ENCODE measurements at regions not wholly inside any gene's neighbourhood (a gene's known extent, or its start where the extent isn't known, plus 50 kb on each side); places are given as distances from the start of the nearest gene placed in this dataset.

GRCh38 chr1:198423673-198424072, 116.8 kb downstream of the ATP6V1G3 start:
- DNase-seq (ENCODE audit: low read depth in 1 of 2, low spot score in 2 of 2), result no peak
- Histone ChIP-seq H3K14ac (ENCODE audit: insufficient read length) (no peak overlapping the region), H2BK20ac (ENCODE audit: low read length) (peak overlapping the region; percentile 68; the same call in 1 of the 2 replicates), H3K4me2 (ENCODE audit: insufficient read depth in 1 of 2, low read depth in 2 of 2, low read length in 2 of 2) (no peak overlapping the region), H2BK5ac (ENCODE audit: low read depth, low read length) (no peak overlapping the region), H3K23me2 (ENCODE audit: low read depth, low read length) (no peaks in the 10 kb centered on the region), H2BK120ac (replicated peaks; ENCODE audit: low read depth, low read length) (no peak overlapping the region), H3K9ac (replicated peaks in 1 of 4; ENCODE audit: extremely low read depth in 1 of 4, low read depth in 3 of 4, low read length in 3 of 4) (no peak overlapping the region), H3K4ac (replicated peaks; ENCODE audit: insufficient read length, low read depth, low read length) (no peak overlapping the region), H3K23ac (ENCODE audit: insufficient read length) (no peak overlapping the region), H4K20me1 (replicated peaks in 1 of 2; ENCODE audit: control insufficient read depth in 1 of 2, insufficient read depth in 2 of 2, low read length in 2 of 2) (no peaks in the 10 kb centered on the region), H2AK5ac (ENCODE audit: low read depth, low read length) (no peak overlapping the region), H3K27ac (ENCODE audit: low read depth, low read length) (no peak overlapping the region), H3K79me2 (ENCODE audit: control insufficient read depth in 1 of 2, insufficient read depth in 2 of 2, low read length in 2 of 2) (no peaks in the 10 kb centered on the region), H3K4me3 (ENCODE audit: extremely low read depth in 1 of 4, insufficient read depth in 2 of 4, low read depth in 3 of 4, low read length in 4 of 4) (no peak overlapping the region), H3K79me1 (ENCODE audit: low read depth, low read length) (no peaks in the 10 kb centered on the region), H3K4me1 (replicated peaks in 1 of 4; ENCODE audit: control insufficient read depth in 3 of 4, insufficient read depth in 4 of 4, low read length in 3 of 4) (peaks cover 0 to 13% (median 4%) of the 10 kb centered on the region in 4 experiments; a peak in 2 of 7 replicates), H2BK15ac (ENCODE audit: low read length) (no peak overlapping the region), H4K8ac (ENCODE audit: extremely low read depth, insufficient read depth, low read length) (no peak overlapping the region), H4K91ac (replicated peaks; ENCODE audit: insufficient read length, low read length) (no peak overlapping the region), H3K9me3 (ENCODE audit: insufficient read depth in 2 of 2, low read depth in 1 of 2, low read length in 1 of 2) (no peaks in the 10 kb centered on the region), H2AFZ (ENCODE audit: low read length) (no peak overlapping the region), H3K18ac (ENCODE audit: extremely low read depth, low read length) (no peak overlapping the region), H2BK12ac (ENCODE audit: low read depth, low read length) (no peak overlapping the region), H4K5ac (ENCODE audit: insufficient read length, low read depth, low read length) (no peak overlapping the region), H3K27me3 (replicated peaks in 1 of 4; ENCODE audit: control insufficient read depth in 3 of 4, extremely low read depth in 1 of 4, insufficient read depth in 3 of 4, low read length in 3 of 4) (no peaks in the 10 kb centered on the region), H3K56ac (replicated peaks; ENCODE audit: insufficient read length, low read depth, low read length) (no peak overlapping the region), H3K36me3 (ENCODE audit: control insufficient read depth in 2 of 4, insufficient read depth in 4 of 4, low read length in 3 of 4) (no peaks in the 10 kb centered on the region)
- FAIRE-seq, result no peak
- 93% methylated on average over 1 of the region's 1 CpG; no CpG with 5 or more reads in 1 of the 2 experiments for WGBS, 2 experiments (ENCODE audit: extremely low coverage in 1 of 2, insufficient coverage in 1 of 2, insufficient read length in 1 of 2, insufficient replicate concordance in 2 of 2, low coverage in 1 of 2, low lambda C conversion rate in 2 of 2, missing lambda C conversion rate in 1 of 2)
- POLR2A ChIA-PET (ENCODE audit: partially characterized antibody), result no interaction called here
- CTCF ChIA-PET (ENCODE audit: partially characterized antibody), result interaction anchor here (0.6 to 1.2 kb wide), 2 partner anchors 48 to 382 kb away, joined by 3 to 4 read pairs; no protein-coding TSS in a partner anchor
- TF ChIP-seq FOSL1 (IDR thresholded peaks at IDR 0.05; ENCODE audit: insufficient read depth, low read depth, low read length), result no peak
- TF ChIP-seq EZH2 (IDR thresholded peaks at IDR 0.05; ENCODE audit: low read depth, low read length, severe bottlenecking), result no peak
- no peak for TF ChIP-seq SRF (IDR thresholded peaks at IDR 0.05; ENCODE audit: low read depth, low read length)
- TF ChIP-seq GABPA (IDR thresholded peaks at IDR 0.05; ENCODE audit: borderline replicate concordance, insufficient read depth, low read length), result no peak
- no peak for TF ChIP-seq RFX5 (IDR thresholded peaks at IDR 0.05; ENCODE audit: borderline replicate concordance, low read depth, low read length)

Measured in H1 (cell line).